ENCODE measurements at regions not wholly inside any gene's neighbourhood (a gene's known extent, or its start where the extent isn't known, plus 50 kb on each side); places are given as distances from the start of the nearest gene placed in this dataset.

DNA sequence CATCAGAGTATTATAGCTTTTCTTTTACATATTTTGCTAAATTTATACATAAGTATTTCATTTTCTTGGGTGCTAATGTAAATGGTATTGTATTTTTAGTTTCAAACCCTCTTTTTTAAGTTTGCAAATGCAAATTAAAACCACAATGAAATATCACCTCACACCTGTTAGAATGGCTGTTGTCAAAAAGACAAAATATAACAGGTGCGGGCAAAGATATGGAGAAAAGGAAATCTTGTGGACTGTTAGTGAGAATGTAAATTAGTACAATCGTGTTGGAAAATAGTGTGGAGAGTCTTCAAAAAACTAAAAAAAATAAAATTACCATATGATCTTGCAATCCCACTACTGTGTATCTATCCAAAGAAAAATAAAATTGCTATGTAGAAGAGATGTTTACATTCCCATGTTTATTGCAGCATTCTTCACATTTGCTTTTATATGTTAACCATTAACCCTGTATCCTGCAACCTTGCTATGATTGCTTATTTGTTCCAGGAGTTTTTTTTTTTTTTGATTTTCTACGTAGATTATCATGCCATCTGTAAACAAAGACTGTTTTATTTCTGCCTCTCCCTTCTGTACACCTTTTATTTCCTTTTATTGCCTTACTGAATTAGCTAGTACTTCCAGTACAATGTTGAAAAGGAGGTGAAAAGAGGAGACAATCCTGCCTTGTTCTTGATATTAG is 405.4 kb upstream of the MIS18BP1 start:
- no peak for TF ChIP-seq EZH2phosphoT487 (IDR thresholded peaks at IDR 0.05; ENCODE audit: low read depth)
- TF ChIP-seq, protein P1, sequence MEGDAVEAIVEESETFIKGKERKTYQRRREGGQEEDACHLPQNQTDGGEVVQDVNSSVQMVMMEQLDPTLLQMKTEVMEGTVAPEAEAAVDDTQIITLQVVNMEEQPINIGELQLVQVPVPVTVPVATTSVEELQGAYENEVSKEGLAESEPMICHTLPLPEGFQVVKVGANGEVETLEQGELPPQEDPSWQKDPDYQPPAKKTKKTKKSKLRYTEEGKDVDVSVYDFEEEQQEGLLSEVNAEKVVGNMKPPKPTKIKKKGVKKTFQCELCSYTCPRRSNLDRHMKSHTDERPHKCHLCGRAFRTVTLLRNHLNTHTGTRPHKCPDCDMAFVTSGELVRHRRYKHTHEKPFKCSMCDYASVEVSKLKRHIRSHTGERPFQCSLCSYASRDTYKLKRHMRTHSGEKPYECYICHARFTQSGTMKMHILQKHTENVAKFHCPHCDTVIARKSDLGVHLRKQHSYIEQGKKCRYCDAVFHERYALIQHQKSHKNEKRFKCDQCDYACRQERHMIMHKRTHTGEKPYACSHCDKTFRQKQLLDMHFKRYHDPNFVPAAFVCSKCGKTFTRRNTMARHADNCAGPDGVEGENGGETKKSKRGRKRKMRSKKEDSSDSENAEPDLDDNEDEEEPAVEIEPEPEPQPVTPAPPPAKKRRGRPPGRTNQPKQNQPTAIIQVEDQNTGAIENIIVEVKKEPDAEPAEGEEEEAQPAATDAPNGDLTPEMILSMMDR (IDR thresholded peaks at IDR 0.05; ENCODE audit: low read depth, low read length), result no peak

All from OCI-LY3 (cell line).